Neural progenitor cell (in vitro differentiated cells): ENCODE measurements at regions not wholly inside any gene's neighbourhood (a gene's known extent, or its start where the extent isn't known, plus 50 kb on each side); places are given as distances from the start of the nearest gene placed in this dataset.

Experiments used
- EZH2 ChIP-seq: fragments of 200-600 bp; sonication (generic); IDR thresholded peaks from 2 replicates; pipeline ENCODE4 v1.6.1; 2017; ENCODE audit warnings: antibody characterized with exemption, mild to moderate bottlenecking, moderate library complexity
- TF ChIP-seq, protein P1 (sequence below): fragments of 200-600 bp; sonication (generic); IDR thresholded peaks from 2 replicates; pipeline ENCODE4 v1.5.1; 2017; ENCODE audit warnings: antibody characterized with exemption, mild to moderate bottlenecking

- TF ChIP-seq, protein P1, sequence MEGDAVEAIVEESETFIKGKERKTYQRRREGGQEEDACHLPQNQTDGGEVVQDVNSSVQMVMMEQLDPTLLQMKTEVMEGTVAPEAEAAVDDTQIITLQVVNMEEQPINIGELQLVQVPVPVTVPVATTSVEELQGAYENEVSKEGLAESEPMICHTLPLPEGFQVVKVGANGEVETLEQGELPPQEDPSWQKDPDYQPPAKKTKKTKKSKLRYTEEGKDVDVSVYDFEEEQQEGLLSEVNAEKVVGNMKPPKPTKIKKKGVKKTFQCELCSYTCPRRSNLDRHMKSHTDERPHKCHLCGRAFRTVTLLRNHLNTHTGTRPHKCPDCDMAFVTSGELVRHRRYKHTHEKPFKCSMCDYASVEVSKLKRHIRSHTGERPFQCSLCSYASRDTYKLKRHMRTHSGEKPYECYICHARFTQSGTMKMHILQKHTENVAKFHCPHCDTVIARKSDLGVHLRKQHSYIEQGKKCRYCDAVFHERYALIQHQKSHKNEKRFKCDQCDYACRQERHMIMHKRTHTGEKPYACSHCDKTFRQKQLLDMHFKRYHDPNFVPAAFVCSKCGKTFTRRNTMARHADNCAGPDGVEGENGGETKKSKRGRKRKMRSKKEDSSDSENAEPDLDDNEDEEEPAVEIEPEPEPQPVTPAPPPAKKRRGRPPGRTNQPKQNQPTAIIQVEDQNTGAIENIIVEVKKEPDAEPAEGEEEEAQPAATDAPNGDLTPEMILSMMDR: no peak
- TF ChIP-seq EZH2: no peak
Observed at GRCh38 chr6:9801249-9801754, 613.6 kb downstream of the TFAP2A start.
